GM19023 (cell line): ENCODE measurements at regions not wholly inside any gene's neighbourhood (a gene's known extent, or its start where the extent isn't known, plus 50 kb on each side); places are given as distances from the start of the nearest gene placed in this dataset.

Experiments used
- ATAC-seq: cut with Tn5 transposase; IDR thresholded peaks from one replicate; pipeline ENCODE4 v1.9.1; 2021; ENCODE audit warnings: mild to moderate bottlenecking, moderate library complexity; ENCODE audit not compliant: unreplicated experiment

DNA sequence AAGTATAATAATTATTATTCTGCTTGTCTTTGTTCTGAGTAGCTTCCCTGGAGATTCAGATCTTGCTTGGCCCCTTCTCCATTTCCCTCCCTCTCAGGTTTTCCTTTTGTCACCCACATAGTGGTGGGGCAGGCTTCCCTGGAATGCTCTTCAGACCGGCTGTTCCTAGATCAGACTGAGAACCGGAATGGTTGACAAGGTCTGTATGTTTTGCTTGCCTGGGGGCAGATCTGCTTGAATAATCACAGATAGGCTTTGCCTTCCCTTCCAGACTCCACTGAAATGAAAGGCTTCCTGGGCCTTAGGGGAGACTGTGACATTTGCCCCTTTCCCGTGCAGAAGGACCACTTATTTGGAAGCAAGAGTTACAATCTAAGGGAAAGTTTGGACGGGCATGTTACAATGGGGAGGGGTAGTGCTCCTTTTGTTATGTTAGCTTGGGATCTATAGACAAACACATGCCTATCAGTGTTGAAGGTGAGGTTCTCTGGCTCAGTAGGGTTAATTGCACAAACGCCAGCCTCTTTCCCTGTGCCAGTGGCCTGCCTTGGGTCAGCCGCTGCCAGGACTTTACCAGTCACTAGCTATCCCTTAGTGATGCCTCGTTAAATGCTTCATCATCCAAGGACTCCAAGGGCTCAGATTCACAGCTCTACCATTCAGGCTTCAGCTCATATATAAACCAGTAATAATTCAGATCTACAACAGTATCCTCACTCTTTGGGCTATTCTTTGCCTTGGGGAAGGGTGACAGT is 178.6 kb downstream of the SNAPC1 start:
- ATAC-seq = no peak

GRCh38 chr14:61941421-61942150 is 179.4 kb downstream of the SNAPC1 start:
- no peak for ATAC-seq

DNA sequence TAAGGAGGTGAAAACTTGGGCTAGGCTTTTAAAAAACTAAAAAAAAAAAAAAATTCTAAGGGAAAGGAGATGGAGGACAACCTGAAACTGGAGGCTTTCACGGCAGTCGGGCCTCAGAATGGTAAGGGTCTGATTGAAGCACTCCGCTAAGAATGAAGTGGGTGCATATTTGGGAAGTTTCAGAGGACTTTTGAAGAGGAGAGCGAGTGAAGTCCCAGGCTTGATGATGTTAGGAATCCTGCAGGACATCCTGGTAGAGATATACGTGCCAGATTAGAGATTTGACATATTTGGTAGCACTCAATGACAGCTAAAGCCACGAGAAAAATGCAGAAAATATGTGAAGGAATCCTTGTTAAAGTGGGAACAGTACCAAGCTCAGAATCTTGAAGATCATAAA is 186.2 kb downstream of the SNAPC1 start:
- ATAC-seq = no peak

- ATAC-seq = no peak
Measured at GRCh38 chr14:61950340-61950739, 188.1 kb downstream of the SNAPC1 start.

GRCh38 chr14:61953602-61954001 is 191.4 kb downstream of the SNAPC1 start:
- no peak for ATAC-seq

GRCh38 chr14:61954306-61954705 is 192.1 kb downstream of the SNAPC1 start:
- ATAC-seq = no peak

DNA sequence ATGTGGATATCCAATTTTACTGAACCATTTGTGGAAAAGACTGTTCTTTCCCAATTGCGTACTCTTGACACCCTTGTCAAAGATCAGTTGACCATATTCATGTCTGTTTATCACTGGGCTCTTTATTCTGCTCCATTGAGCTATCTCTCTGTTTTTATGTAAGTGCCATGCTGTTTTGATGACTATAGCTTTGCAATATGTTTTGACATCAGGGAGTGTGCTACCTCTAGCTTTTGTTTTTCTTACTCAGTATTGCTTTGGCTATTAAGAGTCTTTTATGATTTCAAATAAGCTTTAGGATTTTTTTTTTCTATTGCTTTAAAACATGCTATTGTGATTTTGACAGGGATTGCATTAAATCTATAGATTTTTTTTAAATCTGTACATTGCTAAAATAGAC is 194.3 kb downstream of the SNAPC1 start:
- ATAC-seq = no peak

- ATAC-seq = no peak
Measured at GRCh38 chr14:61959348-61959747, 197.1 kb downstream of the SNAPC1 start.

DNA sequence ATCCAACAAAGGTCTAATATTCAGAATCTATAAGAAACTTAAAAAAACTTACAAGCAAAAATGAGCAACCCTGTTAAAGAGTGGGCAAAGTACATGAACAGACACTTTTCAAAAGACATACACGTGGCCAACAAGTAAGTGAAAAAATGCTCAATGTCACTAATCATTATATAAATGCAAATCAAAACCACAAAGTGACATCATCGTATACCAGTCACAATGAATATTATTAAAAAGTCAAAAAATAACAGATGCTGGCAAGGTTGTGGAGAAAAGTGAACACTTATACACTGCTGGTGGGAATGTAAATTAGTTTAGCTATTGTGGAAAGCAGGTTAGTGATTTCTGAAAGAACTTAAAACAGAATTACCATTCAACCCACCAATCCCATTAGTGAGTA is 199.1 kb downstream of the SNAPC1 start:
- no peak for ATAC-seq

- ATAC-seq = no peak
Measured at GRCh38 chr14:61963926-61964325, 201.7 kb downstream of the SNAPC1 start.

DNA sequence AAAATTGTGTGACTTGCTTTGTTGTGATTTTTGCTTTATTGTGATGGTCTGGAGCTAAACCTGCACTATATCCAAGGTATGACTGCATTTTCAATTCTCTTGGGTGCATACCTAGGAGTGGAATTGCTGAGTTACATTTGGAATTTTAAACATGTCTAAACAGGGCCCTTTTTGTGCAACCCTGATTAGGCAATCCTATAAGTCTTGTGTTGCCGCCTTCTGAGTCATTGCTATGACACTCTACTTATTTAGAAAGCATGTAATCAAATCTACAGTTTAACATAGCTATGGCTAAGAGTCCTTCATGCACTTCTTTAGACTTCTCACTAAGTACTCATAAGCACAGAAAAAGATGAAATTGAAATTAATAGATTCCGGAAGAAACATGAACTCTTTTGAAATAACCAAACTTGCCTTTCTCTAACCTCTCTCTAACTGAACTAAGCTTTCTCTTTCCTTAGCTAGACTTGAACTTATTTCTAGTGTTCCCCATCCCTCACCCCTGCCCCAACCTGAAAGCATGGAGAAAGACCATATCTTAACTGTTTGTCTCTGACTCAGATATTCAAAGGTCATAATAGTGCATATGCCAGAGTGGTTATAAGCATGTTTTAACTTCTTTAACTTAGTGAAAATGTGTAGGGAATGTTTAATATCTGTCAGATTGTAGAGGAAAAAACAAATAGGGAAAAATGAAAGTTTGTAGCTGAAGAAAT is 203.0 kb downstream of the SNAPC1 start:
- ATAC-seq = no peak

DNA sequence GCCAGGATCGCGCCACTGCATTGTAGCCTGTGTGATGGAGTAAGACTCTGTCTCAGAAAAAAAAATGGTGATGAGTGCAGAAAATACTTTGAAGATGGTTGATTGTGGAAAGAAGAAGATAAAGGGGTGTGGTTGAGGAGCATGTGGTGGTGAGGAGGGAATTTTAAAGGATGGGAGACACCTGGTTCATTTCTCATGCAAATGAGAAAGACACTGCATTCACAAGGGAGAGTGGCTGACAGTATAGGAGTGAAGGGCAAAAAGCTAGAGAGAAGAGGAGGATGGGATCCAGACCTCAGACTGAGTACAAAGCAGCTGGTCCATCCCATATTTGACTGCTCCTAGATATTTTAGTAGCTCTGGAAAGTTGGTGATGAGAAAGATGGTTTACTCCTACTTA is 206.0 kb downstream of the SNAPC1 start:
- ATAC-seq = no peak

- no peak for ATAC-seq
Measured at GRCh38 chr14:61972711-61973110, 210.5 kb downstream of the SNAPC1 start.

GRCh38 chr14:61973981-61974380 is 211.8 kb downstream of the SNAPC1 start:
- no peak for ATAC-seq

GRCh38 chr14:61977217-61977616 is 215.0 kb downstream of the SNAPC1 start:
- no peak for ATAC-seq

- no peak for ATAC-seq
Measured at GRCh38 chr14:61988240-61988639, 226.0 kb downstream of the SNAPC1 start.

DNA sequence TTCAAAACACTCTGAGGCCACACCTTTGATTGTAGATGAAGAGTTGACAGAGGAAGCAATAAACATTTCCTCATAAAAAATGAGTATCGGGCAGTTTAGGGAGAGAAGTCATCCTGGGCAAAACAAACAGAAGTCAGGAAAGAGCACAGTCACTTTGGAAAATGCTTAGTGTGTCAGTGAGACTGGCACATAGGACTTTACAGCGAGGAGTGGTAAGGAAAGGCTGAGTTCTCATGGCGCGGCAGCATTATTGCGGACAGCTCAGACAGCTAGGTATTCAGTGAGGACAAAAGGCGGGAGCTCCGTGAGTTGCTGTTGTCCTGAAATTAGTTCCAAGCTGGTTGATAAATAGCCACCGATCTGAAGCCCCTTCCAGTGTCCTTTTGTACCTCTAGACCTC is 229.9 kb downstream of the SNAPC1 start:
- ATAC-seq = no peak

- ATAC-seq = no peak
Measured at GRCh38 chr14:61992926-61993325, 230.7 kb downstream of the SNAPC1 start.

DNA sequence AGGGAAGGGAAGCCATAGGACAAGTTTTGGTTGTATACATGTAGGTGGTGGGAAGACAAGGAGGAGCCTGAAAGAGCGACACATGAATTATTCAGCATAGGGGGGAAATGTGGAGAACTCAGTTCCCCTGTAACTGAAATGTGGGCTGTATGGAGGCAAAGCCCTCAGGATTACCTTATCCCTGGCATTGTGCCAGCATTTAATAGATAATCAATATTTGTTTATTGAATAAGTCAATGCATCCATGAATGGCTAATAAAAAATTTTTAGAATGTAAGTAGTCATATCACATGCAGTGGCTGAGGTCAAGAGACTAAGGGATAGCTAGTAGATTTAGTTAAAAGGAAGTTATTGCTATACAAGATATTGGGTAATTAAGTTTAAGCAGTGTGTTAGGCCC is 232.4 kb downstream of the SNAPC1 start:
- no peak for ATAC-seq

DNA sequence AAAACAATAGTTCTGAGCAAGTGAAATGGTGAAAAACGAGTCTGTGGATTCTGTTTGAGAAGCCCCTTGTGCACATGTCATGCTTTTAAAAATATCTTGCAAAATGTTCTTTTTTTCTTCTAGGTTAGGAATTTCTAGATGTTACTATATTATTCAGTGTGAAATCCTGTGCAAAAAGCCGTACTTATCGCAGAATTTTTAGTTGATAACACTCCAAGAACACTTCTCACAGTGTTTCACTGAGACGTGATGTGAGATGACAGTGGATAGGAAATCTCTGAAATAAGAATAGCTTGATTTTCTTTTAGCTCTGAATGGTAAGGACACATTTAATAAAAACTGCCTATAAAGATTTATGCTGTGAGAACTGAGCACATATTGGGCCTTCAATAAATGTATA is 234.5 kb downstream of the SNAPC1 start:
- no peak for ATAC-seq

DNA sequence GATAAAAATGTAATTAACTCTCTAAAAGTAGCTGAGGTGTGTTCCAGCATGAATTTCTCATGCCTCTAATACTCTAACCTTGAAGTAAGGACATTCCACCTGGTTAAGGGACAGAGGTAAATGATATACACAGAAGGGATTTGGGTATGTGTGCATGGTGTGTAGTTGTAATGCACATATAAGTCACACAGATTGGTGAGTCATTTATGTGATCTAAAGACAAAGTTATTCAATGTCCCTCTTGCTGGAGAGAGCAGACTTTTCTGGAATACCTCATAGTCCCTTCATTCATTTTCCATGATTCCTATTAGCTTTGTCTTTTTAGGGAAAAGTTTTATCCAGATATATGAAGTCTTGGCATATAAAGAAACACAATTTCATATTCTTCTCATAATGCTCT is 234.9 kb downstream of the SNAPC1 start:
- no peak for ATAC-seq

GRCh38 chr14:62001963-62002362 is 239.7 kb downstream of the SNAPC1 start:
- no peak for ATAC-seq
